GM19467 (cell line): ENCODE measurements at regions not wholly inside any gene's neighbourhood (a gene's known extent, or its start where the extent isn't known, plus 50 kb on each side); places are given as distances from the start of the nearest gene placed in this dataset.

Experiments
- ATAC-seq: cut with Tn5 transposase; IDR thresholded peaks from one replicate; pipeline ENCODE4 v1.9.1; 2021; ENCODE audit warnings: mild to moderate bottlenecking, moderate library complexity; ENCODE audit not compliant: unreplicated experiment

DNA sequence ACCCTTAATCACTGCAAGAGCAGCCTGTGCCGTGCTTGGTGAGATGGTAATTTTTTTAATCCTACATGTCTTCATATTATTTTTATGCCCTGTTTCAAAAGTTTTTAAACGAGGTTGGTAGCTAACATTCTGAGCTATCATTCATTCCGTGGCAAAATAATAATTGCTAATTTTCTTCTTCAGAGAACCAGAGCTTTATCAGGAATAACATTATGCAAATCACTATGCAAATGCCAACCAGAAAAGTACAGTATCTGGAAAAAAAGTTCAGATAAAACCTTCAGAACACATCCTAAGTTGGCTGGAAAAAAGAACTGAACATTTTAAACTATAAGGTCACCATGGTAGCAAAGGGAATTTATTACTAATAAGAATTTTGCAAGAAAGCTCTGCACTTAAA lies 165.1 kb upstream of the NABP1 start:
- no peak for ATAC-seq

DNA sequence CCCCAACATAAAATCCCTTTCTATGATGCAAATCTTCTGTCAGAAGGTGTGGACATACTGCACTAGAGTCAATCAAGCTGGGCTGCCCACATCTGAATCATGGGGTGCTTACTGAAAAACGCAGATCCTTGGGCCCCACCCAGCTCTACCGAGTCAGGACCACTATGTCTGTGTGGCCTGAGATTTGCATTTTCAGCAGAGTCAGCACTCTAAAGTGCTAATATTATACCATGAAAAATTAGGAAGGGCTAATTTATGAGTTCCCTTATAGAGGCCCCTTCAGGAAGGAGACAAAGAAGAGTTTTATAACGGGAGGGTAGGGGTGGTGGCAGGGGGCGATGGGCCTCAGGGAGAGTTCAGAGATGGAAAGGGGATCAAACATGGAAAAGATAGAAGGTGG lies 163.3 kb upstream of the NABP1 start:
- no peak for ATAC-seq

DNA sequence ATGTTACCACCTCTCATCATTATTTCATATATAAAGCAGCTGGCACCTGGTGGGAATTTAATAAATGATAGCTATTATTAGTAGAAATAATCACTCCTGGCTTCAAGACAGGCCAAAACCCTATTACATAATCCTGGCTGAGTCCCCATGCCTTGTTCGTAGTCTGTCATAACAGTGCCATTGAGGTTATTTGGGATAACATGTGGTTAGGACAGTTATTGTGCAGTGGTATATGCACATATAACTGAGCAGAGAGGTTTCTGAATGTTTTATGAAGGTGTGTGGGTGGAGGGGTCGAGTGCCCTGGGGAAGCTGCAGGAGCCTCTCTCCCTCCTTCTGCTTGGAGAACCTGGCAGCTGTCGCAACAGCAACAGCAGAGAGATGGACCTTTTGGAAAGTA lies 162.4 kb upstream of the NABP1 start:
- no peak for ATAC-seq

DNA sequence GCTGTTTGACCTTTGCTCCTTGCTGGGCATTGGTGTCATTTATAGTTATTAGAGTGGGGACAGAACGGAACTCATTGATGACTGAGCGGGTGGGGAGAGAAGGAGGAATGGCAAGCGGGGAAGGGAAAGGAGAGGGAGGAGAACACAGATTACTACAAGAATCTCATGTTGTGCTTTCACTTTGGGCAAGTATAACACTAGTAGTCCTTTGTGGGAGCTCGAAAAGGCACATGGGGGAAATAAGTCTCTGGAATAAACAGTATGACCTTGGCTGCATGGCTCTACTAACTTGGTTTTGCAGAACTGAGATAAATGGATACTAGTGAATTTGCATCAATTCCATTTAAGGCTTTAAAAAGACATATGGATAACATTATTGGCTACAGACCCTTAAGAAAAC lies 161.7 kb upstream of the NABP1 start:
- no peak for ATAC-seq

- no peak for ATAC-seq
Measured at GRCh38 chr2:191521608-191522208, 156.2 kb upstream of the NABP1 start.

- ATAC-seq = no peak
Measured at GRCh38 chr2:191522478-191523120, 155.3 kb upstream of the NABP1 start.

- ATAC-seq = no peak
Measured at GRCh38 chr2:191526091-191526490, 151.8 kb upstream of the NABP1 start.

- ATAC-seq = no peak
Measured at GRCh38 chr2:191526536-191526935, 151.4 kb upstream of the NABP1 start.

GRCh38 chr2:191526953-191527556 lies 150.9 kb upstream of the NABP1 start:
- no peak for ATAC-seq

- no peak for ATAC-seq
Measured at GRCh38 chr2:191530618-191531017, 147.3 kb upstream of the NABP1 start.

- no peak for ATAC-seq
Measured at GRCh38 chr2:191533693-191534180, 144.2 kb upstream of the NABP1 start.

DNA sequence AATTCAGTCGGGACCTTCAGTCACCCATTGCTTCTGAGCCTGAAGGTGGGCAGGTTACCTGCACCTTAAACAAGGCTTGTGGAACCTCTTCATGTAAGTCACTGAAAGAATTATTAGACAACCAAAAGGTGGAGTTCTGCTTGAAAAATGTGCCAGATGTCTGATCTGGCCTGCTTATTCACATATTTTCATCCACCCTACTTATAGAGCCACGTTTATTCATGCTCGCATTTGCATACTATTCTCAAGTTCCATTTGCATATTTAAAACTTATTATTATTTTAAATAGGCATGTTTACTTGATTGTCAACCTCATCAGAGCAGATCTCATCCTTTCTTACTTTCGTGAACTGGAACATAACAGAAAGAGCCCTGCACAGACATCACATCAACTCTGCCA lies 140.0 kb upstream of the NABP1 start:
- ATAC-seq = no peak

- no peak for ATAC-seq
Measured at GRCh38 chr2:191538334-191538903, 139.5 kb upstream of the NABP1 start.

GRCh38 chr2:191539068-191539467 lies 138.9 kb upstream of the NABP1 start:
- no peak for ATAC-seq

DNA sequence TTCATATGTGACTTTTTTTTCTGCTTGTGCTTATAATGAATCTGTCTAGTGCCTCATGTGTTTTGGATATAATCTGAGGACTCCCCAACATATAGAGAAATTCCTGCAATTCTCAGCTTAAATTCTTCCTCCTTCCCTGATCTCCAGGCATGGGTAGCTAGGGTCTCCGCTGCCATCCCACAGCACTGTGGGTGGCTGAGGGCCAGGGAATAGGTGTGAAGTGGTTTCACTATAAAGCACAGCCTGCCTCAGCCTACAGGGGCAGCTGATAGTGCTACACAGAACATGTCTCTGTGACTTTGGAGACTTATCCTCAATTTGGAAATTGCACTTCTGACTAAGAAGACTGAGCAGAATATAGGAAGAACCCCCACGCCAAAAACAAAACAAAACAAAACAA lies 137.3 kb upstream of the NABP1 start:
- ATAC-seq = no peak

DNA sequence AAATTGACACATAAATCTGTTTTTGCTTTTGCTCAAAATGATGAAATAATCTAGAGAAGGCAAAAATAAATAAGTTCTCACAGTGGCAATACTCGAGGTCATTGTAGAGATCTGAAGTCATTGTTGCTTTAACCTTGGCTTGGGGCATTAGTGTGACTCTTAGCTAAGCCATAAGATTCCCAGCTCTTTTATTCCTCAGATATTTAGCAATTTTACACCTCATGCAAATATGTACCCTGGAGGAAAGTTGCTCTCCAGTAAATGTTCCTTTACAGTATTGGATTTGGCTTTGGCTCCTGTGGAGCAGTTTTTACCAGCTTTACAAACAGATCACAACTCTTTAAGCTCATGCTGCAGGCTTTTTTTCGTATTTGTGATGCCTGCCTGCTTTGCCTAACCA lies 134.2 kb upstream of the NABP1 start:
- no peak for ATAC-seq

- no peak for ATAC-seq
Measured at GRCh38 chr2:191544461-191545062, 133.4 kb upstream of the NABP1 start.

- ATAC-seq = no peak
Measured at GRCh38 chr2:191545361-191545760, 132.6 kb upstream of the NABP1 start.

DNA sequence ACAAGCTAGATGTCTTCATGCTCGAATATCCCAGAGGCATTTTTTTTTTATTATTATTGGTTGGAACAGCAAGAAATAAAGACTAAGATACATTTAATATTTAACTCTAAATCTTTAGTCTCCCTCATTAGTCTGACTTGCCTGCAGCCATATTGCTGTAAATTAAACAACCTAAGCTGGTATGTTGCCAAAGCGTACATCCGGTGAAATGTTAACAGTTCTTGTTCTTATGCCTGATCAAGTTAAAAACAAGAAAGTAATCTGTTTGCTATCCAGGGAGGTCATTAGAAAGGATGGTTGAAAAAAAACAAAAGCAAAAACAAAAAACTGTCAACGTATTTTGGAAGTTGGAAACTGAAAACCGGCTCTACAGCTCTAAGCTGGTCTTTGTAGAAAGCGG lies 125.9 kb upstream of the NABP1 start:
- no peak for ATAC-seq

- ATAC-seq = no peak
Measured at GRCh38 chr2:191554240-191554639, 123.7 kb upstream of the NABP1 start.

GRCh38 chr2:191555092-191555742 lies 122.7 kb upstream of the NABP1 start:
- peak; percentile 95 for ATAC-seq
